ENCODE measurements at regions not wholly inside any gene's neighbourhood (a gene's known extent, or its start where the extent isn't known, plus 50 kb on each side); places are given as distances from the start of the nearest gene placed in this dataset.

DNA sequence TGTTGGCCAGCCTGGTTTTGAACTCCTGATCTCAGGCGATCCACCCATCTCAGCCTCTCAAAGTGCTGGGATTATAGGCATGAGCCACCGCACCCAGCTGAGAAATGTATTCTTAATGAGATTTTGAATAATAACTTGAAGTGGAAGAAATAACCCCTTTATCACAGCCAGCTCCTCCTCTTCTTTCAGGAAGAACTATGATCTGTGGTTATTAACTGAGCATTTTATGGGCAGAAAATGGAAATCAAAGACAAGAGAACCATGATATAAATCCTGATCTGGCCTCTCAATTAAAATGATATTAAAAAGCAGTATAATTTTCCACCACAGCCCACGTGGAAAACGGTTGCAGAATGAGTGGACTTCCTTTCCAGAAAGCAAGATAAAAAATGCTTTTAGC, 206.6 kb downstream of the PRELID2 start:
- TF ChIP-seq, protein P1, sequence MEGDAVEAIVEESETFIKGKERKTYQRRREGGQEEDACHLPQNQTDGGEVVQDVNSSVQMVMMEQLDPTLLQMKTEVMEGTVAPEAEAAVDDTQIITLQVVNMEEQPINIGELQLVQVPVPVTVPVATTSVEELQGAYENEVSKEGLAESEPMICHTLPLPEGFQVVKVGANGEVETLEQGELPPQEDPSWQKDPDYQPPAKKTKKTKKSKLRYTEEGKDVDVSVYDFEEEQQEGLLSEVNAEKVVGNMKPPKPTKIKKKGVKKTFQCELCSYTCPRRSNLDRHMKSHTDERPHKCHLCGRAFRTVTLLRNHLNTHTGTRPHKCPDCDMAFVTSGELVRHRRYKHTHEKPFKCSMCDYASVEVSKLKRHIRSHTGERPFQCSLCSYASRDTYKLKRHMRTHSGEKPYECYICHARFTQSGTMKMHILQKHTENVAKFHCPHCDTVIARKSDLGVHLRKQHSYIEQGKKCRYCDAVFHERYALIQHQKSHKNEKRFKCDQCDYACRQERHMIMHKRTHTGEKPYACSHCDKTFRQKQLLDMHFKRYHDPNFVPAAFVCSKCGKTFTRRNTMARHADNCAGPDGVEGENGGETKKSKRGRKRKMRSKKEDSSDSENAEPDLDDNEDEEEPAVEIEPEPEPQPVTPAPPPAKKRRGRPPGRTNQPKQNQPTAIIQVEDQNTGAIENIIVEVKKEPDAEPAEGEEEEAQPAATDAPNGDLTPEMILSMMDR (IDR thresholded peaks at IDR 0.05) = no peak
- TF ChIP-seq POLR2A (IDR thresholded peaks at IDR 0.05) = no peak

Data from heart left ventricle (tissue), 13 donors.